Suprapubic skin (tissue), 4 donors: ENCODE measurements at regions not wholly inside any gene's neighbourhood (a gene's known extent, or its start where the extent isn't known, plus 50 kb on each side); places are given as distances from the start of the nearest gene placed in this dataset.
"Not testable (repeated sequence)": the region's sequence is repeated elsewhere in the genome, so short reads cannot be mapped to it uniquely, and the experiment has no call there.

Experiments used
- DNase-seq, 2 donors: peaks; one replicate each; pipeline ENCODE4 v3.0.0-alpha.2; 2019; ENCODE audit warnings: low spot score in 2 of 2
- H3K27ac ChIP-seq: fragments of 200-600 bp; sonication (generic); one replicate; pipeline ENCODE4 v1.5.1; 2019
- H3K27me3 ChIP-seq: fragments of 200-600 bp; sonication (generic); one replicate; pipeline ENCODE4 v1.5.1; 2019
- H3K36me3 ChIP-seq: fragments of 200-600 bp; sonication (generic); one replicate; pipeline ENCODE4 v1.5.1; 2019
- H3K4me1 ChIP-seq: fragments of 200-600 bp; sonication (generic); one replicate; pipeline ENCODE4 v1.5.1; 2019
- H3K4me3 ChIP-seq: fragments of 200-600 bp; sonication (generic); one replicate; pipeline ENCODE4 v1.5.1; 2019; ENCODE audit warnings: mild to moderate bottlenecking
- H3K9me3 ChIP-seq: fragments of 200-600 bp; sonication (generic); one replicate; pipeline ENCODE4 v1.5.1; 2019
- EP300 ChIP-seq: sonication (generic); formaldehyde crosslinking; IDR thresholded peaks from one replicate; pipeline ENCODE4 v1.6.1; 2017; ENCODE audit warnings: antibody characterized with exemption
- POLR2A ChIP-seq, 2 donors: fragments of 450-650 bp; IDR thresholded peaks; one replicate each; pipeline ENCODE4 v1.6.1; 2017; ENCODE audit warnings: antibody characterized with exemption in 2 of 2, mild to moderate bottlenecking in 2 of 2, moderate library complexity in 2 of 2
- POLR2AphosphoS5 ChIP-seq, 3 donors: sonication (generic); formaldehyde crosslinking; IDR thresholded peaks; one replicate each; pipeline ENCODE4 v1.6.1; 2017; ENCODE audit warnings: antibody characterized with exemption in 3 of 3
- whole genome bisulfite sequencing: methylation state at CpG from one replicate; pipeline ENCODE4 v1.1.5; 2018; 5-methylcytosine and 5-hydroxymethylcytosine counted together
- TF ChIP-seq, protein P1 (sequence below), 2 donors: fragments of 200-600 bp in 1 of 2; fragments of 450-650 bp in 1 of 2; sonication (generic) in 1 of 2; IDR thresholded peaks; one replicate each; pipeline ENCODE4 v1.5.1; 2016 to 2019; ENCODE audit warnings: antibody characterized with exemption in 2 of 2, mild to moderate bottlenecking in 1 of 2, moderate library complexity in 1 of 2

DNA sequence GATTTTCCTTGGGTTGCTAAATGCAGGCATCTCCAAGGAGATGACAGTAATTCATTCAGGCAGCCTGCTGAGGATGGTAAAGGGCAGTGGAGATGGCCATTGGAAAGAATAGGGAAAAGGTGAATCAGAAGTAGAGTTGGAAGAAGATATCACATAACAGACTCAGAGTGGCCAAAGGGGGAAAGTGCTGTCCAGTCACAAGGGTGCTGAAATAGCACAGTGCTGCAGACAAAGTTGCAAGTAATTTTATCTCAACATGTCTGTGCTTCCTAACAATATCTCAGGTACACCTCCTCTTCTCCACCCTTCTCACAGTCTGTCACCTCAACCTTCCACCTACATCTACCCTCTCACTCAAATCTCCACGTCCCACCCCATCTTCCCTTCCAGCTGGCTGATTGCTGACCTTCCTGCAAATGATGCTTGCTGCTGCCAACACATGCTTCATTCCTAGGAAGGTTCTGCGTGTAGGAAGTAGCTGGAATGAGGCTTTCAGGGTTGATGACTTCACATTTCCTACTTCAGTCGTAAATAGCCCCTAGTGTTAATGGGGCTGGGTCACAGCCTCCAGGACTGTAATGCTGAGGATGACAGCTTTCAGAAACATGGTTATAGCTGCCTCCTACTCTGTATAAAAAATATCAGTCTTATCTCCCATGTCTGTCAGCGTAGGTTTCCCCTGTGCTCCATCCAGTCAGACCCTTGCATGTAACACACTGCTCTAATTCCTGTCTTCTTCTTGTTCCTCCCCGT lies 123.9 kb downstream of the CTNND1 start:
- Histone ChIP-seq H3K9me3 (no peaks in the 10 kb centered on the region), H3K27ac (no peak overlapping the region), H3K4me3 (no peak overlapping the region), H3K27me3 (no peaks in the 10 kb centered on the region), H3K4me1 (no peaks in the 10 kb centered on the region), H3K36me3 (no peaks in the 10 kb centered on the region)
- WGBS = 32% methylated on average over 5 of the region's 5 CpGs
- DNase-seq = no peak
- TF ChIP-seq EP300 = no peak
- TF ChIP-seq POLR2AphosphoS5 (IDR thresholded peaks at IDR 0.05) = no peak
- TF ChIP-seq POLR2A (IDR thresholded peaks at IDR 0.05) = no peak
- TF ChIP-seq, protein P1, sequence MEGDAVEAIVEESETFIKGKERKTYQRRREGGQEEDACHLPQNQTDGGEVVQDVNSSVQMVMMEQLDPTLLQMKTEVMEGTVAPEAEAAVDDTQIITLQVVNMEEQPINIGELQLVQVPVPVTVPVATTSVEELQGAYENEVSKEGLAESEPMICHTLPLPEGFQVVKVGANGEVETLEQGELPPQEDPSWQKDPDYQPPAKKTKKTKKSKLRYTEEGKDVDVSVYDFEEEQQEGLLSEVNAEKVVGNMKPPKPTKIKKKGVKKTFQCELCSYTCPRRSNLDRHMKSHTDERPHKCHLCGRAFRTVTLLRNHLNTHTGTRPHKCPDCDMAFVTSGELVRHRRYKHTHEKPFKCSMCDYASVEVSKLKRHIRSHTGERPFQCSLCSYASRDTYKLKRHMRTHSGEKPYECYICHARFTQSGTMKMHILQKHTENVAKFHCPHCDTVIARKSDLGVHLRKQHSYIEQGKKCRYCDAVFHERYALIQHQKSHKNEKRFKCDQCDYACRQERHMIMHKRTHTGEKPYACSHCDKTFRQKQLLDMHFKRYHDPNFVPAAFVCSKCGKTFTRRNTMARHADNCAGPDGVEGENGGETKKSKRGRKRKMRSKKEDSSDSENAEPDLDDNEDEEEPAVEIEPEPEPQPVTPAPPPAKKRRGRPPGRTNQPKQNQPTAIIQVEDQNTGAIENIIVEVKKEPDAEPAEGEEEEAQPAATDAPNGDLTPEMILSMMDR (IDR thresholded peaks at IDR 0.05) = no peak

GRCh38 chr11:57888386-57888785 lies 126.8 kb downstream of the CTNND1 start:
- Histone ChIP-seq H3K27ac (no peak overlapping the region), H3K36me3 (no peaks in the 10 kb centered on the region), H3K4me3 (no peak overlapping the region), H3K9me3 (no peaks in the 10 kb centered on the region), H3K27me3 (no peaks in the 10 kb centered on the region), H3K4me1 (no peaks in the 10 kb centered on the region)
- TF ChIP-seq, protein P1 (IDR thresholded peaks at IDR 0.05) = no peak
- TF ChIP-seq POLR2A (IDR thresholded peaks at IDR 0.05) (no peak), EP300 (no peak), POLR2AphosphoS5 (IDR thresholded peaks at IDR 0.05) (no peak)
- DNase-seq = no peak
- WGBS = 83% methylated on average over 3 of the region's 3 CpGs

DNA sequence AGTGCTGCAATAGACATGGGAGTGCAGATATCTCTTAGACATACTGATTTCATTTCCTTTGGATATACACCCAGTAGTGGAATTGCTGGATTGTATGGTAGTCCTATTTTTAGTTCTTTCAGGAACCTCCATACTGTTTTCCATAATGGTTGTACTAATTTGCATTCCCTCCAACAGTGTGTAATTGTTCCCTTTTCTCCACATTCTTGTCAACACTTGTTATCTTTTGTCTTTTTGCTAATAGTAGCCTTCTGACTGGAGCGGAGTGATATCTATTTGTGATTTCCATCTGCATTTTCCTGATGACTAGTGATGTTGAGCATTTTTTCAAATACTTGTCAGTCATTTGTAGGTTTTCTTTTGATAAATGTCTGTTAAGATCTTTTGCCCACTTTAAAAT lies 128.9 kb downstream of the CTNND1 start:
- DNase-seq = no peak
- no peak for TF ChIP-seq POLR2AphosphoS5 (IDR thresholded peaks at IDR 0.05)
- TF ChIP-seq POLR2A (IDR thresholded peaks at IDR 0.05) = no peak
- TF ChIP-seq EP300 = no peak
- TF ChIP-seq, protein P1 (IDR thresholded peaks at IDR 0.05) = no peak
- 88% methylated on average over 1 of the region's 1 CpG for WGBS
- no peaks in the 10 kb centered on the region for H3K27me3 ChIP-seq
- no peak overlapping the region for H3K4me3 ChIP-seq
- no peaks in the 10 kb centered on the region for H3K4me1 ChIP-seq
- H3K27ac ChIP-seq = no peak overlapping the region
- no peaks in the 10 kb centered on the region for H3K36me3 ChIP-seq
- no peaks in the 10 kb centered on the region for H3K9me3 ChIP-seq

GRCh38 chr11:57893200-57893599 lies 130.5 kb upstream of the OR9Q1 start:
- not testable (repeated sequence) for H3K9me3 ChIP-seq, H3K27me3 ChIP-seq, H3K4me3 ChIP-seq, H3K36me3 ChIP-seq, H3K27ac ChIP-seq, H3K4me1 ChIP-seq, DNase-seq
- WGBS = 62% methylated on average over 2 of the region's 2 CpGs

DNA sequence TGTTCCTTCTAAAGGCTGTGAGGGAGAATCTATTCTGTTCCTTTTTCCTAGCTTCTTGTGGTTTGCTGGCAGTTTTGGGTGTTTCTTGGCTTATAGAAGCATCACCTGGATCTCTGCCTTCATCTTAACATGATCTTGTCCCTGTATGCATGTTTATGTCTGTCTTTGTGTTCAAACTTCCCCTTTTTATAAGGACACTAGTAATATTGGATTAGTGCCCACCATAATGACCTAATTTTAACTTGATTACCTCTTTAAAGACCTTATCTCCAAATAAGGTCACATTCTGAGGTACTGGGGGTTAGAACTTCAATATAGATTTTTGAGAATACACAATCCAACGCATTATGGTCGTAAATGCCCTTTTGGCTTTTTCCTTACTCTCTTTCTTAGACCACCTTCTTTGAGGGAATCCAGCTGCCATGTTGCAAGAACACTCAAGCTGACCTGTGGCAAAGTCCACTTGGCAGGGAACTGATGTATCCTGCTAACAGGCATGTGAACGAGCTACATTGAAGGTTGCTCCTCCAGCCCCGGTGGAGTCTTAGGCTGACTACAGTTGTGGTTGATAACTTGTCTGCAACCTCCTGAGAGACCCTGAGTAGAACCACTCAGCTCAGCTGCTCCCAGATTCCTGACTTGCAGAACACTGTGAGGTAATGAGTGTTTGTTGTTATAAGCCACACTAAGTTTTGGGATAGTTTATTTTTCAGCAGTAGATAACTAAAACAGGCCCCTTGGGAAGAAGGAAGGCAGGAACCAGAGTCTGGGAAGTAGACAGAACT lies 127.1 kb upstream of the OR9Q1 start:
- no peak overlapping the region for H3K27ac ChIP-seq
- H3K4me3 ChIP-seq = no peak overlapping the region
- H3K36me3 ChIP-seq = no peaks in the 10 kb centered on the region
- WGBS = 90% methylated on average over 4 of the region's 4 CpGs
- DNase-seq = no peak
- H3K27me3 ChIP-seq = no peaks in the 10 kb centered on the region
- H3K9me3 ChIP-seq = no peaks in the 10 kb centered on the region
- H3K4me1 ChIP-seq = peaks cover 13% of the 10 kb centered on the region
- TF ChIP-seq EP300 (no peak), POLR2AphosphoS5 (IDR thresholded peaks at IDR 0.05) (no peak), POLR2A (IDR thresholded peaks at IDR 0.05) (no peak)
- TF ChIP-seq, protein P1 (IDR thresholded peaks at IDR 0.05) = no peak
